Epithelial cell of proximal tubule (primary cell): ENCODE measurements at regions not wholly inside any gene's neighbourhood (a gene's known extent, or its start where the extent isn't known, plus 50 kb on each side); places are given as distances from the start of the nearest gene placed in this dataset.

Experiments
- DNase-seq: peaks from one replicate; pipeline ENCODE4 v3.0.0-alpha.2; 2011; ENCODE audit warnings: low read depth
- H3K4me3 ChIP-seq: 2 replicates; pipeline ENCODE4 v1.5.1; 2011; ENCODE audit warnings: low read depth, mild to moderate bottlenecking, low read length
- TF ChIP-seq, protein P1 (sequence below): conservative IDR thresholded peaks from 2 replicates; pipeline ENCODE4 v1.5.1; 2012; ENCODE audit warnings: low read depth, mild to moderate bottlenecking, low read length

DNA sequence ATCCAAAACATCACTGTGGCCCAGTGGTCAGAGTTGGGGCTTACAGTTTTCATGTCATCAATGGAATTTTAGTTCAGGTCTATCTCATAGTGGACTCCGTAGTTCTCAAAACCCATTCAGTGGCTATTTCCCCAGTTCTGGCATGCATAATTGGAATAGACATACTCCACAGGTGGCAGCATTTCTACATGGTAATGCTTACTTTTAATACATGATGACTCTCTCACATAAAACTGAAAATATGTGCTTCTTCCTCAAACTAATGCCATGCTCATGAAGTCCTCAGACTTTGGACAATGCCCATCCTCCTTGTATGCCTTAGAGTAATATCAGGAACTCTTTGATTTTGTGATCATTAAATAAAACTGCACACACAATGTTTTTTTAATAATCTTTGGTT, 857.4 kb upstream of the GOT2 start:
- no peak overlapping the region for H3K4me3 ChIP-seq
- DNase-seq = no peak
- TF ChIP-seq, protein P1, sequence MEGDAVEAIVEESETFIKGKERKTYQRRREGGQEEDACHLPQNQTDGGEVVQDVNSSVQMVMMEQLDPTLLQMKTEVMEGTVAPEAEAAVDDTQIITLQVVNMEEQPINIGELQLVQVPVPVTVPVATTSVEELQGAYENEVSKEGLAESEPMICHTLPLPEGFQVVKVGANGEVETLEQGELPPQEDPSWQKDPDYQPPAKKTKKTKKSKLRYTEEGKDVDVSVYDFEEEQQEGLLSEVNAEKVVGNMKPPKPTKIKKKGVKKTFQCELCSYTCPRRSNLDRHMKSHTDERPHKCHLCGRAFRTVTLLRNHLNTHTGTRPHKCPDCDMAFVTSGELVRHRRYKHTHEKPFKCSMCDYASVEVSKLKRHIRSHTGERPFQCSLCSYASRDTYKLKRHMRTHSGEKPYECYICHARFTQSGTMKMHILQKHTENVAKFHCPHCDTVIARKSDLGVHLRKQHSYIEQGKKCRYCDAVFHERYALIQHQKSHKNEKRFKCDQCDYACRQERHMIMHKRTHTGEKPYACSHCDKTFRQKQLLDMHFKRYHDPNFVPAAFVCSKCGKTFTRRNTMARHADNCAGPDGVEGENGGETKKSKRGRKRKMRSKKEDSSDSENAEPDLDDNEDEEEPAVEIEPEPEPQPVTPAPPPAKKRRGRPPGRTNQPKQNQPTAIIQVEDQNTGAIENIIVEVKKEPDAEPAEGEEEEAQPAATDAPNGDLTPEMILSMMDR = no peak

DNA sequence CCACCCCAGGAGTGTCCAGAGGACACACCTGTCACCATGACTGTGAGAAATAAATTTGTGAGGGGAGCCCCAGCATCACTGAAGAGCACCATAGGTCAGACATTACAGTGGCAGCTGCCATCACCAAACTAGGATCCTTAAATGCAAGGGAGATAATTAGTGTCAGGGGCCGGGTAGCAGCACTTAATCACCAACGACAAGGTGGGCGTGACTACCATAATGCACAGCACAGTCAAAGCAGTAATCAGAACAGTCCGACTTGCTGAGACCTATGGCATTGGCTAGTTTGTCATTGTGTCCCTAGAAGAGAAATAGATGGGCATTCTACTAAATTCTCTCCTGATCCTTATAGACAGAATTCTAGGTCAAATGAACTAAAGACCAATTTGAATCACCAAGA, 856.7 kb upstream of the GOT2 start:
- TF ChIP-seq, protein P1 = no peak
- H3K4me3 ChIP-seq = no peak overlapping the region
- no peak for DNase-seq

GRCh38 chr16:59586331-59586730, 852.2 kb upstream of the GOT2 start:
- TF ChIP-seq, protein P1 = no peak

GRCh38 chr16:59574296-59574695, 840.2 kb upstream of the GOT2 start:
- no peak for DNase-seq
- TF ChIP-seq, protein P1 = no peak
- no peak overlapping the region for H3K4me3 ChIP-seq

More at GRCh38 chr16:59586331-59586730, 852.2 kb upstream of the GOT2 start:
- DNase-seq = no peak
- no peak overlapping the region for H3K4me3 ChIP-seq

GRCh38 chr16:59573528-59574271, 839.6 kb upstream of the GOT2 start:
- no peak for DNase-seq
- H3K4me3 ChIP-seq = no peak overlapping the region
- TF ChIP-seq, protein P1 = no peak

DNA sequence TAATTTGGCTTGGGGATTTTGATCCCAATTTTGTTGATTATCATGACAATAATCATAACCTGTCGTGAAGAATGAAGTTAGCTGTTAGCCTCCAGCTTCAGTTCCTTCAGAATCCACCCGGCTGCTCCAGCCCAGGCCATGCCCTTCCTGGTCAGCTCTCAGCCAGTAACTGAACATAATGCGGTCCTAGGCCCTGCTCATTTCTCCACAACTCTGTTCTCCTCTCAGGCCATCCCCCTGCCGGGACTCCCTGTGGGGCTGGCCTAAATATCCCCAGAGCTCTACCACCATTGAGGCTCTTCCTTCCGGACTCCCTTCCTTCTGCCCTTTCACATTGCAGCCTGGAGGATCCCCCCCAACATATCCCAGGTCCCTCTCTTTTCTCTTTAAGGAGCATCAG, 833.4 kb upstream of the GOT2 start:
- DNase-seq = no peak
- no peak overlapping the region for H3K4me3 ChIP-seq
- TF ChIP-seq, protein P1 = no peak

- no peak overlapping the region for H3K4me3 ChIP-seq
- DNase-seq = no peak
- TF ChIP-seq, protein P1 = no peak
Measured at GRCh38 chr16:59566446-59566845, 832.3 kb upstream of the GOT2 start.
